Stimulated activated CD4-positive, alpha-beta T cell treated with anti-CD3 and anti-CD28 coated beads, Interleukin-4, amount 100 ng/mL, for 1 hour (primary cell): ENCODE measurements at regions not wholly inside any gene's neighbourhood (a gene's known extent, or its start where the extent isn't known, plus 50 kb on each side); places are given as distances from the start of the nearest gene placed in this dataset.

Source experiments
- DNase-seq: peaks from one replicate; pipeline ENCODE4 v3.0.0-alpha.2; 2020

DNA sequence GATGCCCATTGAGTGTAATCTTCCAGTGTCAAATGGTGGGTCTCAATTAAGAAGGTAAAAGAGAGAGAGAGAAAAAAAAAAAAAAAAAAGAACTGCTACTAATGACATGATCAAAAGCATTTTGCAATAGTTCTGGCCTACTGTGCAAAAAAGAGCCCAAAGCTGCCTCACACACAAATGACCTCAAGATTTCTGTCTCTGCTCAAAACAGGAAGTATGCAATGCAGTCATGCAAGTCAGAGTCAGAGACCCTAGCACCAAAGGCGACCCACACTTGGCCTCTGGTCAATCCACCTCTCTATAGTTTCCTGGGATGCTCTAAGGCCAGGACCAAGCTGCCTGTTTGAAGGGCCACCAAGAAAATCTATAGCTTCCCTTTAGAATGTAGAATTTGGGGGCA lies 323.5 kb downstream of the VPS13C start:
- no peak for DNase-seq

DNA sequence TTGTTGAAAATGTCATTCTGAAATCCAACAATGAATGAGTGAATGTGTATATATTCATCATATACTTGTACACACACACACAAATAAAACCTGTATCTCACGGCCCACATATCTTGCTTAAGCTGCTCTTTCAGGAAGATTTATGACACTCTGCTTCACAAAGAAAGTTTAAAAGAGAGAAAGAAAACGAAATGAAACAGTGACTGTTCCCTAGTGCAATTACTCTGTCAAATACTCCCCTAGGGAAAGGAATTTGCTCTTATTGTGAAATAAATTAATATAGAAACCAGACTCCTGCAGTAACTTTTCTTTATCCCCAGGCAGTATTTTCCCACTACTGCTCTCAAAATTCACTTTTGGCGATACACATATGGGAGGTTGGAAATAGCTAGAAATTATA lies 329.1 kb downstream of the VPS13C start:
- no peak for DNase-seq

DNA sequence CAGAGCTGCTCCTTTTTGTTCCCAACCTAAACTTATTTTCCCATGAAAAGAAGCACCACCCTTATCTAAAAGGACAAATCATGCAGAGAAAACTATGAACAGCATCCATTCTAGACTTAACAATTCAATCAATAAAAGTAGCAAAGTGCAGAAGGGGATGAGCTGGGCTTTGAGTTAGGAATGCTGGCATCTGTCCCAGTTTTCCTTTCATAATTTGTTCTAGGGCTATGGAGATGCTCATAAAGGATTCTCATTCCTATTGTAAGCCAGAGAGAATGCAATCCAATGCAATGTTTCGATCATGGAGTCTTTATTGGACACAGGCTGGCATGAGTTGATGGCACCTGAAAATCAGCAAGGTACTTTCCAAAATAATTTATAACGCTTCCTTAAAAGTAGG lies 330.6 kb downstream of the VPS13C start:
- no peak for DNase-seq

DNA sequence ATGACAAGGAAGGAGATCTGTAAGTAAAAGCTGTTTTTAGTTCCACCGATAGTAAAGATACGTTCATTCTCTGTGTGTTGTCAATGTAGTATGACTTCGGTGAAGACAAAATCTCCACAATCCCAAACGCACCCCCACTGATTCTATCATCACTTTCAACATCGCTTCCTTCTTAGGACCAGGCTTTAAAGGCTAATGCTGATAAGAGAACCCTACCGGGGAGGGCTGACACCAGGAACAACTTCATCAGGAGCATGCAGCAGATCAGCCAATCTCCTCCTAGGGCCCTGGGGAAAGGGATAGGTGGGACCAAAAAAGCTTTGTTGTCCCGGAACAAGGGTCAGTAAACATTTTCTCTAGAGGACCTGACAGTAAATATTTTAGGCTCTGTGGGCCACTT lies 334.1 kb downstream of the VPS13C start:
- no peak for DNase-seq

DNA sequence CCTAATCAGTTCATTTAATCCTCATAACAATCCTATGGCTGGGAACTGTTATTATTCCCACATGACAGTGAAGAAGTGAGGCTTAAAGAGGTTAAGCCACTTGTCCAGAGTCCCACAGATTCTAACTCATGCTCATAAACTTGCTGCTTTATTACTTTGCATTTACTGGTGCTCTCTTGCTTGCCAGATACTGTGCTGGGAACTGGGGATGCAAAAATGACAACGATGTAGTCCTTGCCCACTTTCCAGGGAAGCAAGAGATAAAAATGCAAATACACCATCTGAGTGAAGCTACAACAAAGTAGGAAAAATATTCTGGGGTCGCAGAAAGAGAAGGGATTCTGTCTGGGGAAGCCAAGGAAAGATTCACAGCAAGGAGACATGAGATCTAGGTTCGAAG lies 335.0 kb downstream of the VPS13C start:
- no peak for DNase-seq

DNA sequence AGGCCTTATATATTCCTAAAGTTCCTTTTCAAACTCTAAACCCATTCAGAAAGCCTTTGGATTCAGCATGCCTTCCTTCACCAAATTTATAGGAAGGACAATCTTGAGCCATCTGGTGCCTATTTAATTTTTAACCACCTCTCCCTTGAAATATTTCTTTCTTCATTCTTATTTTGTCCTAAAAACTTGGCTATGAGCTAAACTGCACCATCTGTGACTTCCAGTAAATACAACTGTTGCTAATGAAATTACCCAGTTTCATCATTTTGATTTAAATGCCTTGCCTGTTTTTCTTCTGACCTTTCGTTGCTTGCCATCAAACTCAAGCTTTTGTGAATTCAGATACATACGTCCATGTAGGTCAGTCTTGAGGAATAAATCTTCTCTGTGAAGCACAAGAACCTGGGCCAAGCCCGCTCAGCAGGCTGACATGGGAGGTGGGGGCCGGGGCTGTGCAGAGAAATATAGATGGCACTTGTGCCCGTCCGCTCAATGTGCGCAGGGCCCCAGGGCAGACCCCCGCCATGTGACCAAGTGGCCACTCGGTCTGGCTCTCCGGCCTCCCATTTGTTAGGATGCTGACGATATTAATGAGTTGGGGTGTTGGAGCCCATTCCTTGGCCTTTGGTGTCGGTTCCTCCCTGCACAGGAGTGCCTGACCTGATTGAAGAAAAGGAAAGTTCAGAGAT lies 335.9 kb downstream of the VPS13C start:
- DNase-seq = no peak

DNA sequence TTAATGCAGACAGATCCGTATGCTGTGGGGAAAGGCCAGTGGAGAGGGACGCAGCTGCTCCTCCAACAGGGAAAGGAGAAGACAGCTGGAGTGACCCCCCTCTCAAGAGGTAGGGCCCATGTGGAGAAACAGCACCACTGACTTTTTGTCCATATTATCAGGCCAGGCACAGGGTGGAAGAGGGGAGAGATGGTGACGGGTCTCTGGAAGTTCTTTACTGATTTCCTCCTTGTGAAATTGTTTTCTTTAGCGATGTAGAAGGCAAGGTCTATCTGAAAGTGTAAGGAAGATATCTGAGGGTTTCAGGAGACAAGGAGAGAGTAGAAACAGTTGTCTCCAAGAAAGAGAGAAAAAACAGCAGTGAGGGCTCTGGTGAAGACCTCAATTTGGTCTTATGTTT lies 338.8 kb downstream of the VPS13C start:
- DNase-seq = no peak

DNA sequence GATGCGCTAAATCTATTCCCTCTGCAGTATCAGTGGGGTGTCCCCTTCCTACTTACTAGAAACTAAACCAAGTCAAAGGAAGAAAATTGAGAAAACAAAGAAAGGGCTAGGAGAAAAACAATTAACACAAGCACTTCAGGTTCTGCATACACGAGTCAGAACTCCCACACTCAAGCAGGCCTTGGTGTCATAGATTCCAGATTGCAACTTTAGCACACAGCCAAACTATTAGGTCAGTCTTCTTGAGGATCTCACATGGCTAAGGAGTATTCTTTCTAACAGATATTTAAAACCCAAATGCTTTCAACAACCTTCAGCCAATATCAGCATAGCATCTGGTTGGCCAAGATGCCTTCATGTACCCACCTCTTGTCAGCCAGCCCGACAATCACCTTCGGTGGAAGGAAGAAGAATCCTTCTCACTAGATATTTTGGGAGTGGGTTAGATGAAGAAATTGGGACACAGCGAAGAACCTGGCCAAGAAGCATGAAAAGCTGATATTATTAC lies 340.0 kb downstream of the VPS13C start:
- DNase-seq = no peak

DNA sequence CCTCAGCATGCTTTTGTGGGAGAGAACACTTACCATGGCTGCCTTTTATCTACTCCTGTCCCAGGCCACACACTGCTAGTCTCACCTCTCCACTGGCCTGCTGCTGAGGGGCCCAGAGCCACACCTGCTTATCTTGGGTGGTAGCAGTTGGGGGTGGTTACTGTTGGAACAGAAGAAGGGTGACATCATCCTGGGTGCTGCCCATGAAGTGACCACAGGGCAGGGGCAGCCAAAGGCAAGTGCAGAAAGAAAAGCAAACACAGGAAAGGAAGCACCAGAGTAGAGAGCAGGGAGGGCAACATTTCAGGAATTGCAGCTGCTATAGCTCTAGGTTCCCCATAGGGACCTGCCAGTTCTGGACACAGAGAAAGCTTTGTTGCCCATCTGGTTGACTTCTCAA lies 345.2 kb downstream of the VPS13C start:
- no peak for DNase-seq

DNA sequence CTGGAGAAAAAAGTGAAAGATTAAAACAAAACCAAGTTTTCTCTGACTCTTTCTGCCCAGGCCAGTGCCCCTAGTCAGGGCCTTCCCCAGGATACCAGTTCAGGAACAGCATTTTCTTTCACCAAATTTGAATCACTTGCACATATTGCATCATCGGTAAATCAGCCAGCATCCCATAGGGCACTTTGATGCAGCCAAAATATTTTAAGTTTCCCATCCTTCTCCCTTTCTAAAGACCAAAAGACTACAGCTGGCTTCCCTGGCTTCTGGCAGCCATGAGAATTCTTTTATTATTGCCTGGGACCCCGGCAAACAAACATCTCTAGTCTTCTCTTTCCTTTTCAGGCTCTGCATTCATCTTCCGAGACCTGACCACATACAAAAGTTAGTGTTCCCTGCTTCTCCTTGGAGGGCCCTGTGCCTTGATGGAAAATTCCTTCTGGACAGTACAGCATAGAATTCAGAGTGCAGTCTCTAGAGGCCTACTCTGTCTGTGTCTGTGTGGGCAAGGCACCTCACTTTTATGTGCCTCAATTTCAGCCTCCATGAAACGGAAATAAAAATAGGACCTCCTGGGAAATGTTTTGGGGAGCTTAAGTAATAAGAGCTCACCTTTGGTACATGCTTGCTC lies 348.0 kb downstream of the VPS13C start:
- DNase-seq = no peak

DNA sequence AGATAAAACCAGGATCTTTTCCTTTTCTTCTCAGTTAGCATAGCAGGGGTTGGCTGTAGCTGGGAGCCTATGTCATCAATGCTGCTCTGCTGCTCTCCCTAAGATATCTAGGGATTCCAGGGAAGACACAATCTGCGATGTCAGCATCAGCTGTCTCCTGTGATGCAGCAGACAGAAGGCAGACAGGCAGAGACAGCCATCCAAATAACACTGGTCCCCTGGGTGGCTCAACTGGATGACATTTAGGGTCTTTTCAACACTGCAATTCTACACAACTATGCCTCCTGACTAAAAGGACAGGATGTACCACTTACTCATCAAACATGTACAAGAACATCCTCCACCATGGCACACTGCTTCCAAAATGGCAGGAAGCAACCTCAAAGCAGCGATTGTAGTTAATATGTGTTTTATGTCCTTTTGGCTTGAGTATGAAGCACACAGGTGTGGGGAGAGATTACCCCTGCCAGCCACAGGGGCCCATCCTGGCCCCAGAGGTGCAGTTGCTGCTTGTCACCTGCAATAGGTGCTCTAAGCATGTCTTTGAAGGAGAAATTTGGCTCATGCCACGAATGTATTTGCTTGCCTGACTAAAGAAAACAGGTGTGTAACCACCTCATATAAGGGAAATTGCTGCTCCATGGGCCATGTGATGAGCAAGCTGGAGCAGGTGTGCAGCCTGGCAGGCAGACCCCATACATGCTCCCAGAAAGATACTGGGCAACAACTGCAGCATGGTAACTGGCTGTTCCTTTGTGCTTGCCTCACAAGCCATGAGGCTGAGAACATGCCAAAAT lies 357.8 kb downstream of the VPS13C start:
- DNase-seq = no peak

DNA sequence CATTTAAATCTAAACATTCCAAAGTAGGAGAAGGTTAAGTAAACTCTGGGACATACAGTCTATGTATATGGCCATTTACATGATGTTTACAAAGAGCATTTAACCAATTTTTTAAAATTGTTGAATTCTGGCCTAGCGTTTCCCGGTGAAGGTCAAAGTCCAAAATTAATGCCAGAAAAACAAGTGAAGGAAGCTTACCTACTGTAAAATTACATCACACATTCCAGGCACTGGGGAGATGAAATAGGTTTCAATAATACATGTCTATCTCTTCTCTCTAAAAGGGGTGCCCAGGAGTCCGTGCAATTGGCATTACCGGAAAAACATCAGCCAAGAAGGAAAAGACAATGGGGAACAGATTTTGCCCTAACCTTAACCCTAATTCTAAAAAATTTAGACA lies 358.8 kb downstream of the VPS13C start:
- no peak for DNase-seq

DNA sequence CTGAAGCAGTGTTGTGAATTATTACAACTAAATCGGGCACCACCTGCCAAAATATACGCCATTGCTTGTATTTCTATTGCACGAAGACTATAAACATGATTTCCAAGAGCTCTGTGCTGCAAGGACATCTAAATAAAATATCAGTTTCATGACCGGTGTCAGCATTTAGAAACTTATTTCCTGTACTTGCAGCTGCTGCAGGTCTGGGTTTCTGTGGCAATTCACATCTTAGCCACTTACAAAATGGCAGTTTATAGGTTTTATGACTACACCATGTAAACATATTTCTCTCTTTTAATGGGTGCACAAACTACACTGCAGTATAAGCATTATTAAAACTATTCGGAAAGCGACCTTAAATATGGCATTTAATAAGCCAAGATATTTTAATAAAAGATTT lies 359.4 kb downstream of the VPS13C start:
- DNase-seq = no peak

DNA sequence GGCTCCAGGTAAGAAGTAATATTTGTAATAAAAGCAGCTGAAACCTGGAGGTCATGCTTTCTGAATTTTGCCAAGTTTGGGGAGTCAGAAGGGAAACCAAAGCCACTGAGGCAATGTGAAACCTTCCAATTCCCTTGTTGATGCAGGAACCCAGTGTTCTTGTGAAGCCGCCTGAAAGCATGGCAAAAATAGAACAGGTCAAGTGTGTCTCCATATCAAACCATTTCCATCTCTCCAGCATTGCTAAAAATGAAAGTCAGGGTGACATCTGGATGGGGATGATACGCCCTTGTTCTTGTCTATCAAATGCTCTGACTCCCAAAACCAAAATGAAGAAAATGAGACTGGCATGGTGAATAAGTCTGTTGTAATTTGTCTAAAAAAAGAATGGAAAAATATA lies 362.5 kb downstream of the VPS13C start:
- DNase-seq = no peak

DNA sequence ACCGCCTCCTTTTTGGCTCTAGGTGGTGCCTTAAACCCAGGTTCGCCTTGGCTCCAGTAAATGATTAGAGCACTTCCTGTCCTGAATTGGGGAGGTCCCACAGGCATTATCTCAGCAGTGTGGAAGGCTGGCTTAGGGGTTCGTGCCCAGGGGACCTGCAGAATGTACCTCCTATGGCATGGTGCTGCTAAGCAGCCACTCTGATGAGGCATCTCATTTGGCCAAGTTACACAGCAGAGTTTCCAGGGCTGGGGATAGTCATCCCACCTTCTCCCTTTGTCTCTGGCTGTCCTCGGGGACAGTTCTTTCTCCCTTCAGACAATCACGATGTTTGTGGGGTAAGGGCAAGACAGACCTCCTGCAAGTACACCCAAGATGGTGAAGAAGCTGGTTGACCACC lies 371.2 kb downstream of the VPS13C start:
- DNase-seq = no peak

DNA sequence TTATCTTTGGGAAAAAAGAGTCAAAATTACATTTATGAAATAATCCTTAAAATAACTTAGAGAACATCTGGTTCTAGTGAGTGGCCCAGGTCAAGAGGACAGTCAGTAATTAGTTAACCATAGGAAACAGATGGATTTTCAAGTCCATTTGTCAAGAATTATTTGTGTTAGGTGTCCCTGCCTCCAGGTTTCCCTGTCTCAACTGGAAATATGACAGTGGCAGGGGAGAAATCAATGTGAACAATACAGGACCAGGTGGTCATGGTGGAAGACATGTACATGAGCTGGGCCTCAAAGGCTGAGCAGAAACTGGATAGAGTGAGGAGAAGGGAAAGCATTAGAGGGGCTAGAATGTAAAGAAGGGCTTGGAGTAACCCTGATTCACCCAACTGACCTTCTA lies 372.6 kb downstream of the VPS13C start:
- DNase-seq = no peak

DNA sequence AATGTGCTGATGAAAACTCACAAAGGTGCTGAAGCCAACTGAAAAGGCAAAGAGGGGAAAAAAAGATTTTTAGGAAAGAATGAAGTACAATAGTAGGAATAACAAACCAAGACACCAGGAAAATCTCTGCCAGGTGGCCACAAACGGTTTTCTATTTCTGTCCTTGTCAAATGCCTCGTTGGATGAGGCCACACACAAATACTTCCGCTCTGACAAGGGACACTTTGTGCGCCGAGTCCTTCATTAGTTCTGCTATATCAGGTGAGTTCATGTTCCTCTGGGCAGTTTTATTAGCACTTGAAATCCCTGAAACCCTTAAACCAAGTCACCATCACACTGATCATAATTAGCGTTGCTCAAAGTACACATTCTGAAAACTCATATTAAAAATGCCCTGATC lies 373.1 kb downstream of the VPS13C start:
- DNase-seq = no peak

DNA sequence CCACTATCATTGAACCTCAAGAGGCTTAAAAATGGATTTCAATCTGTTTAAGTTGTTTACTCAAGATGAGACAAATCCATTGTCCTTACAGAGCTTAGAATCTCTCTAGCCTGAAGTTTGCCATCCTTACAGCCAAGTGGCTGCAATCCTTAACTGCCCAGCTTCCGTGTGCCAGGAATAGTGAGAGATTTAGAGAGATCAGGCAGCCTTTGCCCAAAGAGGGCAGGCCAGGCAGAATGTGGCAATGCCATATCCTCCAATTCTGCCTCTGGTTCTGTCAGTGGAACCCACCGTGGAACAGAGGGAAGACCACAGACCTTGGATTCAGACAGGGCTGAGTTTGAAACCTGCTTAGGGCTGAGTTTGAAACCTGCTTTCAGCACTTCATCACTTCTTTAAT lies 374.3 kb downstream of the VPS13C start:
- DNase-seq = no peak

DNA sequence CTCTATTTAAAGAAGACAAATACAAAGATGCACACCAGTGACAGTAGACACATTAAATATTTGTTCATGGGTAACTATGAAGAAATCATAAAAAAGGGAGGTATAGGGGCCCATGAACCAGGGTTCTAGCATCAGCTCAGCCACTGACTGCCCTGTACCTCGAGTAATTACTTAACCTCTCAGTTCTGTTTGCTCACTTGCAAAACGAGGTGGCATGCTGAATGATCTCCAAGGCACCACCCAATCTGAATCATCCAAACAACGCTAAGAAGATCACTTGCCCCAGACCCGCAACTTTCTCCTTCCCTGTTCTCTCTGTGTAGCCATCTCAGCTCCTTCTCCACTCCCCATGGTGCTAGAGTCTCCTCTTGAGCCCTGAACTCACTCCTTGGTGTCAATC lies 374.7 kb downstream of the VPS13C start:
- DNase-seq = no peak

DNA sequence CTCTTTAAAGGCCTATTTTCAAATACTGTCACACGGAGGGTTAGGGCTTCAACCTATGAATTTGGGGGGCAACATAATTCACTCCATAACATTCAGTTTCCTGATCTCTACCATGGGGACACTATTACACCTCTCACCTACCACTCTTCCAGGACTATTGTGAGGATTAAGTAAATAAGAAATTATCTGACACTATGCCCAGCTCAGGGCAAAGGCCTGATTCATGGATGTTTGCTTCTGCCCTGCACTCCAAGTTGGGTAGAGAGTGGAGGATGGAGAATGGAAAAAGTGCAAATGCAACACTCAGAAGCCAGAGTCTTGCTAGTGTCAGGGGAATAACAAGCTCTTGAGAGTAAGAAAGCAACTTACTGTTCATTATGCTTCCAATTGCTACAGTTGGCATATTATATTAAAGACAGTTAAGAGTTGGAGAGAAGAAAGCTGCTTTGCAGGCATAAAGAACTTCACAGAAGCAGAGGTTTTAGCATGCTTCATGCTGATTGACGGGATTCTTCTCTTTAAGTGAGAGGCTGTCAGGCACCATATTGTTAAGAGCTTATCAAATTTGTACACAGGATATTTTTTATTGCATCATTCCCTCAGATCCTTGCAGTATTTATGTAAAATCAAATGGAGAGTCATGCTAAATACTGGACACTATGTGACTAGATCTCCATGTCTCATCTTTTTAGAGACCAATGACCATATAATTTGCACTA lies 375.3 kb downstream of the VPS13C start:
- no peak for DNase-seq

DNA sequence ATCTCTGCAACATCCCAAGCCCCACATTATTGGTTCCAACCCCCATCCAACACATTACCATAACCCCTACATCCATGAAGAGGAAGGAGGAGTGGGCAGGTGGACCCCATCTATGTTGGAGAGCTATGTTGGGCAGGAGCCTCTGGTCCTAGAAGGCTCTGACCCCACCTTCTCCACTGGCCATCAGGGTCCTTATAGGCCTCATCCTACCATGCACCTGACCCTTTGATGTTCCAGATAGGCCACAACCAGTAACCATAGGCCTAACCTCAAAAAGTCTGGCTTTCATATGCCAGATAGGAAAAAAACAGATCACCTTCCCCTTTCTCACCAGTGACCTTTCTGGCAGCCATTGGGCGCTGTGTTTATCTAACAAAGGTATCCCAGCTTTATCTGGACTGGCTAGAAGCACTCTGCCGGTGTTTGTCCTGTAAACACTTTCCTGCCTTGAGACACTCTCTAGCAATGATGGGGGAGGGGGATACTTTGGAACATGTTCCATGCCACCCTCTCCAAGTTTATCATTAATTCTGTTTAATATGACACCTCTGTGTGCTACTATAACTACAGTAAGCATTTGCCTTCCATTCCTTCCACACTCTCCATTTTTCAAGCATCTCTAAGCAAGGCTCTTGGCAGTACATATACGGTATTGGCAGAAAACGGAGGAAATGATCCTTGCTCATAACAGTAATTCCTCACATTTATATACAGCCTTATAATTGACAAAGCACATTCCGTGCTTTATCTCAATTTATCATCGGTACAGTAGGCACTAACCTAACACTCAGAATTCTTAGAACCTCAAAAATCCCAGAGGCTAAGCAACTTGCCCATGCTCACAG lies 377.1 kb downstream of the VPS13C start:
- DNase-seq = no peak

DNA sequence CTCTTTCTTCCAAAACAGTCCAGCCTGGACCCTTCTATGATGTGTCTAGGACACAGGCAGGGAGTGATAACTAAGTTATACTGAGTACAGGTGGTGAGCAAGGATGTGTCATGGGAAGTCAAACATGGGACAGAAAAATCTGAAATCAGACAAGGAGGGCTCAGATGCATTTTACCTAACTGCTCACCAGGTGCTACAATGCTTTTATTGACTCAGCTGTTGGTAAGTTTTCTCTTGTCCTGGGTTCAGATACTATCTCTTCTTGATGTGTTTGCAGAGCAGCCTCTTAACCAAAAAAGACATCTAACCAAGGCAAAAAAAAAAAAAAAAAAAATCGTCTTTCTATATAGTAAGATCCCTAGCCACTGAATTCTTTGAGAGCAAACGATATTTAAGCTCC lies 378.6 kb downstream of the VPS13C start:
- no peak for DNase-seq

DNA sequence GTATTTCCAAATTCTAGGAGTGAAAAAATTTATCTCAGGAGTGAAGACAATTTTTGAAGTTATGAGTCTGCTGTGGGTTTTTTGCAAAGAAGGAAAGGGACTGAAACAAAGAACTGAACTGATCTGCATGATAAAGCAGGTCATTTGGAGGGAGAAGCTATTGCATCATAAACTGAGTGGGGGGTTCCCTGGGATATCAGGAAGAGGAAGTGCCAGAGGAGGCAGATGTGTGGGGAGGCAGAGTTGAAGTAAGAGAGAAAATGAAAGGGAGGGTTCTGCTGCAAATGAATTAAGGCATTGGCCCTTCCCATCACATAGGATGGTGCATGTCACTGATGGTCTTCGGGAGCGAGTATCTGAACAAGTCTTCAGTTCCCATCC lies 379.2 kb downstream of the VPS13C start:
- DNase-seq = no peak
